Naive thymus-derived CD8-positive, alpha-beta T cell (primary cell): ENCODE measurements at regions not wholly inside any gene's neighbourhood (a gene's known extent, or its start where the extent isn't known, plus 50 kb on each side); places are given as distances from the start of the nearest gene placed in this dataset.
A peak's percentile ranks its signal among the peaks of the same experiment; 100 is the strongest.

Experiments used
- ATAC-seq, 2 donors: fragments of 150-1000 bp; cut with Tn5 transposase in 1 of 2; sonication (Bioruptor Pico), chemical (Tn5 transposase) in 1 of 2; 1 replicate in 1 of 2; 2 replicates in 1 of 2; pipeline ENCODE4 v1.10.0; 2021; ENCODE audit warnings: mild to moderate bottlenecking in 2 of 2, moderate library complexity in 2 of 2
- POLR2A ChIA-PET: fragments of 350-600 bp; sonication (Branson Sonifier 250); formaldehyde crosslinking; loops from one replicate; lab custom pipeline; 2021; ENCODE audit warnings: antibody characterized with exemption; lab: Charles Lee
- DNase-seq, 10 donors: peaks; one replicate each; pipeline versions ENCODE4 v3.0.0 to v3.0.0-alpha.2; 2020 to 2022
- H3K27ac Mint-ChIP-seq, 10 donors: one replicate each; pipeline ENCODE4 v1.8.0; 2020 to 2022; ENCODE audit warnings: mild to moderate bottlenecking in 10 of 10, mixed read lengths in 10 of 10, moderate library complexity in 4 of 10, inconsistent platforms in 1 of 10
- H3K27me3 Mint-ChIP-seq, 5 donors: one replicate each; pipeline ENCODE4 v1.8.0; 2021 to 2022; ENCODE audit warnings: mixed read lengths in 5 of 5
- H3K36me3 Mint-ChIP-seq, 3 donors: one replicate each; pipeline ENCODE4 v1.8.0; 2020 to 2022; ENCODE audit warnings: mixed read lengths in 3 of 3, mild to moderate bottlenecking in 2 of 3, inconsistent platforms in 1 of 3
- H3K4me1 Mint-ChIP-seq, 4 donors: one replicate each; pipeline ENCODE4 v1.8.0; 2021 to 2022; ENCODE audit warnings: mixed read lengths in 4 of 4
- H3K4me3 Mint-ChIP-seq, 10 donors: one replicate each; pipeline ENCODE4 v1.8.0; 2020 to 2022; ENCODE audit warnings: mild to moderate bottlenecking in 10 of 10, mixed read lengths in 10 of 10, moderate library complexity in 6 of 10, inconsistent platforms in 1 of 10
- H3K9me3 Mint-ChIP-seq, 9 donors: one replicate each; pipeline ENCODE4 v1.8.0; 2020 to 2022; ENCODE audit warnings: mixed read lengths in 9 of 9, mild to moderate bottlenecking in 3 of 9, inconsistent platforms in 1 of 9, moderate library complexity in 1 of 9

- Mint-ChIP-seq H3K9me3 (no peaks in the 10 kb centered on the region), H3K27ac (peak overlapping the region in 3 of 10 donors; percentile 41 to 48 (median 43)), H3K27me3 (peaks cover under 1 to 16% (median 5%) of the 10 kb centered on the region in 5 donors), H3K36me3 (no peaks in the 10 kb centered on the region), H3K4me3 (no peak overlapping the region), H3K4me1 (peaks cover 0 to 10% (median 4%) of the 10 kb centered on the region in 4 donors)
- POLR2A ChIA-PET = no interaction called here
- ATAC-seq (no peak), DNase-seq (no peak)
These were observed 139.3 kb downstream of the IRF8 start for GRCh38 chr16:86037999-86038925.

GRCh38 chr16:86038926-86039310 is 140.0 kb downstream of the IRF8 start:
- DNase-seq = peak in 6 of 10 donors; percentile 18 to 50 (median 28)
- no peaks in the 10 kb centered on the region for H3K36me3 Mint-ChIP-seq
- POLR2A ChIA-PET = no interaction called here
- peak overlapping the region in 1 of 10 donors; percentile 10 for H3K4me3 Mint-ChIP-seq
- no peaks in the 10 kb centered on the region for H3K9me3 Mint-ChIP-seq
- peaks cover 5 to 15% (median 9%) of the 10 kb centered on the region in 5 donors for H3K27me3 Mint-ChIP-seq
- H3K27ac Mint-ChIP-seq = peak overlapping the region in 3 of 10 donors; percentile 48 to 74 (median 72)
- peaks cover under 1 to 12% (median 4%) of the 10 kb centered on the region in 4 donors for H3K4me1 Mint-ChIP-seq
- peak; percentile 65 to 94 for ATAC-seq

- H3K27me3 Mint-ChIP-seq = peaks cover 5 to 15% (median 9%) of the 10 kb centered on the region in 5 donors
- H3K36me3 Mint-ChIP-seq = no peaks in the 10 kb centered on the region
- POLR2A ChIA-PET = interaction anchor here (0.6 kb wide), 1 partner anchor 33 kb away, joined by 3 read pairs; no protein-coding TSS in a partner anchor
These were observed 140.6 kb downstream of the IRF8 start for GRCh38 chr16:86039606-86040005.

GRCh38 chr16:86040496-86040895 is 141.5 kb downstream of the IRF8 start:
- Mint-ChIP-seq H3K4me1 (peaks cover 13 to 27% (median 17%) of the 10 kb centered on the region in 4 donors), H3K9me3 (no peaks in the 10 kb centered on the region), H3K27ac (peak overlapping the region in 2 of 10 donors; percentile 40 to 73), H3K4me3 (no peak overlapping the region), H3K27me3 (peaks cover 3 to 15% (median 7%) of the 10 kb centered on the region in 5 donors), H3K36me3 (no peaks in the 10 kb centered on the region)
- DNase-seq (no peak), ATAC-seq (no peak)
- POLR2A ChIA-PET = no interaction called here

More at GRCh38 chr16:86039606-86040005, 140.6 kb downstream of the IRF8 start:
- DNase-seq (no peak), ATAC-seq (no peak)
- no peak overlapping the region for H3K4me3 Mint-ChIP-seq
- H3K9me3 Mint-ChIP-seq = no peaks in the 10 kb centered on the region
- peak overlapping the region in 2 of 10 donors; percentile 48 to 72 for H3K27ac Mint-ChIP-seq
- H3K4me1 Mint-ChIP-seq = peaks cover 6 to 18% (median 8%) of the 10 kb centered on the region in 4 donors

GRCh38 chr16:86041215-86041614 is 142.3 kb downstream of the IRF8 start:
- Mint-ChIP-seq H3K9me3 (no peaks in the 10 kb centered on the region), H3K4me3 (no peak overlapping the region), H3K27me3 (peaks cover 3 to 15% (median 8%) of the 10 kb centered on the region in 5 donors), H3K27ac (no peak overlapping the region), H3K4me1 (peaks cover 18 to 34% (median 23%) of the 10 kb centered on the region in 4 donors), H3K36me3 (no peaks in the 10 kb centered on the region)
- ATAC-seq (no peak), DNase-seq (no peak)
- POLR2A ChIA-PET = no interaction called here

- Mint-ChIP-seq H3K4me3 (no peak overlapping the region), H3K9me3 (no peaks in the 10 kb centered on the region), H3K36me3 (no peaks in the 10 kb centered on the region), H3K27me3 (peaks cover 6 to 19% (median 13%) of the 10 kb centered on the region in 5 donors), H3K27ac (no peak overlapping the region), H3K4me1 (peaks cover 19 to 40% (median 26%) of the 10 kb centered on the region in 4 donors)
- DNase-seq (no peak), ATAC-seq (no peak)
- POLR2A ChIA-PET = no interaction called here
These were observed 142.8 kb downstream of the IRF8 start for GRCh38 chr16:86041807-86042206.

- no peaks in the 10 kb centered on the region for H3K36me3 Mint-ChIP-seq
- peaks cover 9 to 25% (median 18%) of the 10 kb centered on the region in 5 donors for H3K27me3 Mint-ChIP-seq
- no peak overlapping the region for H3K4me3 Mint-ChIP-seq
- H3K4me1 Mint-ChIP-seq = peaks cover 19 to 42% (median 30%) of the 10 kb centered on the region in 4 donors
- no peak for ATAC-seq
- POLR2A ChIA-PET = no interaction called here
- no peak for DNase-seq
- no peak overlapping the region for H3K27ac Mint-ChIP-seq
- H3K9me3 Mint-ChIP-seq = no peaks in the 10 kb centered on the region
These were observed 143.4 kb downstream of the IRF8 start for GRCh38 chr16:86042393-86042792.

- no peak for DNase-seq
- H3K27me3 Mint-ChIP-seq = peaks cover 13 to 33% (median 25%) of the 10 kb centered on the region in 5 donors
- no peak overlapping the region for H3K4me3 Mint-ChIP-seq
- no peaks in the 10 kb centered on the region for H3K36me3 Mint-ChIP-seq
- H3K4me1 Mint-ChIP-seq = peaks cover 19 to 43% (median 34%) of the 10 kb centered on the region in 4 donors
- H3K27ac Mint-ChIP-seq = peak overlapping the region in 4 of 10 donors; percentile 38 to 71 (median 50)
- H3K9me3 Mint-ChIP-seq = no peaks in the 10 kb centered on the region
- no peak for ATAC-seq
- POLR2A ChIA-PET = no interaction called here
These were observed 144.2 kb downstream of the IRF8 start for GRCh38 chr16:86042996-86043725.

GRCh38 chr16:86044241-86044671 is 145.3 kb downstream of the IRF8 start:
- Mint-ChIP-seq H3K4me3 (peak overlapping the region in 1 of 10 donors; percentile 43), H3K4me1 (peaks cover 20 to 47% (median 33%) of the 10 kb centered on the region in 4 donors), H3K27ac (peak overlapping the region in 3 of 10 donors; percentile 35 to 71 (median 53)), H3K9me3 (no peaks in the 10 kb centered on the region), H3K27me3 (peaks cover 14 to 44% (median 32%) of the 10 kb centered on the region in 5 donors), H3K36me3 (no peaks in the 10 kb centered on the region)
- POLR2A ChIA-PET = interaction anchor here (0.5 kb wide), 1 partner anchor 1035 kb away, joined by 3 read pairs; no protein-coding TSS in a partner anchor
- DNase-seq (peak in 8 of 10 donors; percentile 9 to 56 (median 36)), ATAC-seq (peak in 1 of 2 donors; percentile 32)

- Mint-ChIP-seq H3K36me3 (no peaks in the 10 kb centered on the region), H3K27ac (peak overlapping the region in 8 of 10 donors; percentile 43 to 85 (median 58)), H3K27me3 (peaks cover 13 to 51% (median 36%) of the 10 kb centered on the region in 5 donors), H3K4me3 (peak overlapping the region in 8 of 10 donors; percentile 15 to 72 (median 36)), H3K9me3 (no peaks in the 10 kb centered on the region), H3K4me1 (peaks cover 20 to 47% (median 29%) of the 10 kb centered on the region in 4 donors)
- POLR2A ChIA-PET = interaction anchor here (0.5 kb wide), 1 partner anchor 1035 kb away, joined by 3 read pairs; no protein-coding TSS in a partner anchor
- peak; percentile 39 to 86 (median 68) for DNase-seq
- peak; percentile 99 for ATAC-seq
These were observed 146.1 kb downstream of the IRF8 start for GRCh38 chr16:86044881-86045590.

- peak overlapping the region in 4 of 10 donors; percentile 32 to 85 (median 58) for H3K27ac Mint-ChIP-seq
- peaks cover 13 to 57% (median 37%) of the 10 kb centered on the region in 5 donors for H3K27me3 Mint-ChIP-seq
- H3K9me3 Mint-ChIP-seq = no peaks in the 10 kb centered on the region
- ATAC-seq (no peak), DNase-seq (no peak)
- POLR2A ChIA-PET = interaction anchor here (0.6 kb wide), 1 partner anchor 567 kb away, joined by 3 read pairs; no protein-coding TSS in a partner anchor
- H3K4me1 Mint-ChIP-seq = peaks cover 20 to 47% (median 29%) of the 10 kb centered on the region in 4 donors
- peak overlapping the region in 5 of 10 donors; percentile 29 to 72 (median 52) for H3K4me3 Mint-ChIP-seq
- H3K36me3 Mint-ChIP-seq = no peaks in the 10 kb centered on the region
These were observed 146.6 kb downstream of the IRF8 start for GRCh38 chr16:86045591-86045971.
